ENCODE measurements at regions not wholly inside any gene's neighbourhood (a gene's known extent, or its start where the extent isn't known, plus 50 kb on each side); places are given as distances from the start of the nearest gene placed in this dataset.

- Histone ChIP-seq H3K27ac (no peak overlapping the region), H3K4me1 (no peaks in the 10 kb centered on the region), H3K4me3 (no peak overlapping the region), H3K9me3 (peaks cover 3% of the 10 kb centered on the region), H3K27me3 (peaks cover 18% of the 10 kb centered on the region), H3K36me3 (no peaks in the 10 kb centered on the region)
- TF ChIP-seq CTCF (IDR thresholded peaks at IDR 0.05) (no peak), EP300 (IDR thresholded peaks at IDR 0.05) (no peak), POLR2AphosphoS5 (IDR thresholded peaks at IDR 0.05) (no peak), POLR2A (IDR thresholded peaks at IDR 0.05) (no peak)
- 14% methylated on average over 1 of the region's 1 CpG for WGBS
- no peak for DNase-seq (ENCODE audit: low spot score in 2 of 2)
These were observed 348.9 kb upstream of the ASIC2 start for GRCh38 chr17:33642002-33642401.

- H3K9me3 ChIP-seq: no peaks in the 10 kb centered on the region
- DNase-seq (ENCODE audit: low spot score in 2 of 2): no peak
- no peak overlapping the region for H3K4me3 ChIP-seq
- peaks cover 27% of the 10 kb centered on the region for H3K27me3 ChIP-seq
- 28% methylated on average over 2 of the region's 2 CpGs for WGBS
- H3K4me1 ChIP-seq: no peaks in the 10 kb centered on the region
- no peak overlapping the region for H3K27ac ChIP-seq
- TF ChIP-seq POLR2AphosphoS5 (IDR thresholded peaks at IDR 0.05) (no peak), CTCF (IDR thresholded peaks at IDR 0.05) (peak in 1 of 2 donors; percentile 48)
- H3K36me3 ChIP-seq: no peaks in the 10 kb centered on the region
These were observed 354.9 kb upstream of the ASIC2 start for GRCh38 chr17:33647956-33648355.

DNA sequence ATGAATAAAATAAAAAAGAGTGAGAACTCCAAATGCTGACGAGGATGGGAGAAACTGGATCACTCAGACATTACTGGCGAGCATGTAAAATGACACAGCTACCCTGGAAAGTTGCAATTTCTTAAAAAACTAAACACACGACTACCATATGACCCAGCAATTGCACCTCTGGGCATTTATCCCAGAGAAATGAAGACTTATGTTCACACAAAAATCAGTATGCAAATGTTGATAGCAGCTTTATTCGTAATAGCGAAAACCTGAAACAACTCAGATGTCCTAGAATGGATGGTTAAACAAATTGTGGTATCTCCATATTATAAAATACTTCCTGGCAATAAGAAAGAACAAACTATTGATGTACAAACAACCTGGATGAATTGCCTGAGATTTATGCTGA is 357.2 kb upstream of the ASIC2 start:
- no peak for DNase-seq (ENCODE audit: low spot score in 2 of 2)
- Histone ChIP-seq H3K27me3 (peaks cover 27% of the 10 kb centered on the region), H3K4me3 (no peak overlapping the region), H3K27ac (no peak overlapping the region), H3K9me3 (no peaks in the 10 kb centered on the region), H3K36me3 (no peaks in the 10 kb centered on the region), H3K4me1 (no peaks in the 10 kb centered on the region)
- 71% methylated on average over 5 of the region's 5 CpGs for WGBS
- no peak for TF ChIP-seq EP300 (IDR thresholded peaks at IDR 0.05)
- no peak for TF ChIP-seq POLR2A (IDR thresholded peaks at IDR 0.05)
- TF ChIP-seq CTCF (IDR thresholded peaks at IDR 0.05): no peak
- no peak for TF ChIP-seq POLR2AphosphoS5 (IDR thresholded peaks at IDR 0.05)

GRCh38 chr17:33651686-33652085 is 358.6 kb upstream of the ASIC2 start:
- Histone ChIP-seq H3K27ac (no peak overlapping the region), H3K27me3 (peaks cover 16% of the 10 kb centered on the region), H3K36me3 (no peaks in the 10 kb centered on the region), H3K4me3 (no peak overlapping the region), H3K4me1 (no peaks in the 10 kb centered on the region), H3K9me3 (no peaks in the 10 kb centered on the region)
- no peak for DNase-seq (ENCODE audit: low spot score in 2 of 2)
- TF ChIP-seq EP300 (IDR thresholded peaks at IDR 0.05) (no peak), CTCF (IDR thresholded peaks at IDR 0.05) (no peak), POLR2A (IDR thresholded peaks at IDR 0.05) (no peak), POLR2AphosphoS5 (IDR thresholded peaks at IDR 0.05) (no peak)
- WGBS: 63% methylated on average over 3 of the region's 3 CpGs

DNA sequence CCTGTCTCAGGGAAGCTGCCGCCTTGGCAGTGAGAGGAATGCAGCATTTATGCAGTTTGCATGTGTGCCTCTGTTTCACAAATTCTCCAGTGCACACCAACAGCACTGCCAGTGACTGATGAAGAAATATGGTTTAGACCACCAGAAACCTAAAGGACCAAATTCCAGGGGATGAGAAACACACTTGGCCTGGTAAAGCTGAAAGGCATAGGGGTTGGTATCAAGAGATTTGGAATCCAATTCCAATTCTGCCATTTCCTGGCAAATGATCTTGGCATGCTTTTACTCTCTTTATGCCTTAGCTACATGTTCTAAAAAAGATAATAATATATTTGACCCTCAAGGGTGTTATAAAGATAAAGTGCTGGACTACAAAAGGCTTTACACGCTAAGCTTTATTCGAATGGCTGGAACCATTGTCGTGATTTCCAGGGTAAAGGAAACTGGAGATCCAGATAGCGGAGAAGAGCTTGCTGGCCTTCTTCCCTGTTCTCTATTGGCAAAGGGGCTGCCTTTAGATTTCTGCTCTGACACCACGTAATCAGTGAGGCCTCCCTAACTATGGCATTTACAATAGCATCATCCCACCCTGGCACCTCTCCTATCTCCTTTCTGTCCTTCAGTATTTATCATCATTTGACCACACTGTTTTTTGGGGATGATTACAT is 359.8 kb upstream of the ASIC2 start:
- TF ChIP-seq CTCF (IDR thresholded peaks at IDR 0.05): no peak
- H3K4me3 ChIP-seq: no peak overlapping the region
- no peaks in the 10 kb centered on the region for H3K4me1 ChIP-seq
- H3K27me3 ChIP-seq: peaks cover 4% of the 10 kb centered on the region
- no peaks in the 10 kb centered on the region for H3K9me3 ChIP-seq
- no peak for DNase-seq (ENCODE audit: low spot score in 2 of 2)
- H3K36me3 ChIP-seq: no peaks in the 10 kb centered on the region
- 86% methylated on average over 6 of the region's 6 CpGs for WGBS
- no peak overlapping the region for H3K27ac ChIP-seq
